ENCODE measurements at regions not wholly inside any gene's neighbourhood (a gene's known extent, or its start where the extent isn't known, plus 50 kb on each side); places are given as distances from the start of the nearest gene placed in this dataset.

DNA sequence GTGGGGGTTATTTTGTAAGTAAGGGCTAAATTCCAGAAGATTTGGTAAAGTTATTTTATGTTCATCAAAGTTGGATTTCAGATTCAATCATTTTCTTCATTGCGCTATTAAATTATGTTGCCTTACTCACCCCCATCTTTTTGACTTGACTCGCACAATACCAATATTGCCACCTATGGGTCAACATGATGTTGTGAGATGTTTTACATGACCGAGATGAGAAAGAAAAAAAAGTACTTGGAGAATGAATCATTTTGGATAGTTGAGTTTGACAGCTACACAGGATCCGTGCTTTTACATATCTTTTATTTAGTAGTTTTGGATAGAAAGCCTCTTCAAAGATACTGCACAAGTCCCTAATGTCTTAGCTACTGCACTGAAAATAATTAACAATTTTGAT is 224.2 kb upstream of the EMCN start:
- no peak for FAIRE-seq
- no peak for DNase-seq (ENCODE audit: low spot score in 2 of 2)

DNA sequence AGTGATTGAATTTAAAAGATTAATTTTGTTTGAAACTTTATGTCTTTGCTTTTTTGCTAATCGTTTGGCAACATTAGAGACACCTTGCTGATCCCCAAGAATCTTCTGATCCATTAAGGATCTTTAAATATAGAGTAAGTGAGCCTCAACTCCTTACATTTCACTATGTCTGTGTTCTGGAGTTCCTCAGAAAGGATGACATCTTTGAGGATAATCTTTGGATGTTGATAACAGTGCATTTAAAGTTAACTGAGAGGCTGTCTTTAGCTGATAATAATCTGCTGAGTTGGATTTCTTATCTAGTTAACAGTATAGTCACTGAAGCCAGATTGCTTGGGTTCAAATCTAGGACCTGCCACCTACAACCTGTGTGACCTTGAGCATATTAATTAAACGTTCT is 221.6 kb upstream of the EMCN start:
- no peak for DNase-seq (ENCODE audit: low spot score in 2 of 2)
- FAIRE-seq, result no peak

DNA sequence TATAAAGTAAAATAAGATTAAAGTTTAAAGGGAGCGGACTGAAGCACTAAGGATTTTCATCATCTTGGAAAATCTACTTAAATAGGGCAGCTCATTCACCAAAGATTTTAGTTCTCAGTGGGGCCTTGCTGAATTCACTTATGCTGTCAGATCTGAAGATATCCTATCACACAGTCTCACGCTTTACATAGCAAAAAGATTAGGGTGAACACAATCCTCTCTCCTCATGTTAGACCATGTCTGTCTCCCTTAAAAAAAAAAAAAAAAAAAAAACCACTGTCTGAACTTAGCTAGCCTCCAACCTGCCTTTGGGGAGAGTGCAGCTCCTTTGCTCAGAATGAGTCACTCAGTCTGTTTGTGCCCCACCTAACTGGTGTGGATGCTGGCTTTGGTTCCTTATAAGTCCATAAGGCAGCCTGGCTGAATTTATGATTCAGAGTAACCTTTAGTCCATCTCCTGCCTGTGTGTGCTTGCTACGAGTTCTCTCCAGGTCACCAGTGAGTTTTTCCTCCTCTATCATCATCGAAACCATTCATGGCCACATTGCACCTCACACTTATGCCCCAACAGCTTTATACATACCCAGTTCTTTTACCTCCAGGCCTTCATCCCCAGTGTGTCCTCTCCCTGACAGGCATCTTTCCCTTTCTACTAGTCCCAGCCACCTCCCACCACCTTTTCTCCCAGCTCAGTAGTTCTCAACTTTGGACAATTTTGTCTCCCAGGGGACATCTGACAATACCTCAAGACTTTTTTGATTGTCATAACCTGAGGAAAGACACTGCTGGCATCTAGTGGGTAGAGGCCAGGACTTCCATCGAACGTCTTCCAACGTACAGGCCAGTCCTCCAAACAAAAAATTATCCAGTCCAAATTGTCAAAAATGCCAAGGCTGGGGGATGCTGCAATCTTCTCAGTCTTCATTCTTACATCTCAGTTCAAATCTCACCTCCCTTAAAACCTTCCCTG is 220.7 kb upstream of the EMCN start:
- FAIRE-seq (no peak), DNase-seq (ENCODE audit: low spot score in 2 of 2) (no peak)

DNA sequence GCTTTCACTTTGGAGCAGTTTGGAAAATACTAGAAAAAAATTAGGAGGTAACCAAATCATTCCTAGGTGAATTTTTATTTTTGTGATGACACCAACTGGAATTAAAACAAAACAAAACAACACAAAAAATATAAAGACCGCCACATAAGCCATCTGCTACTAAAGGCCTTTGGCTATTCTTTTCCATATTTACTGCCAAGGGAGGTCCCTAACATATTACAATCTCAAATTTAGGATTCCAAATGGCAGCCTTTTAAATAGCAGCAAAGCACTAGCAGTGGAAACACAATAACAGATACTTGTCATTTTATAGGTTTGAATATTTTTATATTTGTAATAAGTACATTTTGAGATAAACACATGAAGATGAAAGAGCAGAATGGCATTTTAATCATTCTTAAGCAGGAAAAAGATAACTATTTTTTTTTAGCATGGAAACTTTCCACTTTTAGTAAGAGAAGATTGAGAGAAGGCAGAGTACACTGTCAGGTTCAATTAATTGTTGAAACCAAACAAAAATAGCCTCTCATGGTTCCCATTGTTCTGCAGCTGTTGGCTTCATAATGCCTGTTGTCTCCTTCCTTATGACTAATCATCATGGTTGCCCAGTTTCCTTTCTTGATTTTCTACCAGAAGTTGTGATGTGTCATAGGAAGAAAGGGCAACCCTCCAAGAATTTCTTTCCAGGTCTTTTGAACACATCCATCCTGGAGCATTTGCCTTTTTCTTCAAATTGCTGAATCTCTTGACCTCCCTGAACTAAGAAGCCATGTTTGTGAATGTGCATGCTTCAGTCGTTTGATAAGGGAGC is 219.0 kb upstream of the EMCN start:
- no peak for FAIRE-seq

DNA sequence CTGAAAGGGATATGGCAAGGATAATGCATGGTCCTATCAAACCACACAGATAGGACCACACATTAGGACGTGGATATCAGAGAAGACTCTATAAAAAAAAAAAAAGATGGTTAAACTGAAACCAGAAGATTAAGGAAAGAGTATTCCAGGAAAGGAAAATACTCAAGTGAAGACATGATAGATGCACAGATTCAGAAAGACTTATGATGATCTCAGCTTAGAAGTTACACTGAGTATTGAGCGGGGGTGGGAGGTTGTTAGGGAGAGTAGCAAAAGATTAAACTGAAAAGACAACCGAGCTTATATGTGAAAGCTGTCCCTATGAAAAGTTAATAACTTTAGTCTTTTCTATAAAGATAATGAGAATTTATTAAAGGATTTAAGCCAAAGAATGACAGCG is 211.0 kb upstream of the EMCN start:
- DNase-seq (ENCODE audit: low spot score in 2 of 2), result no peak
- no peak for FAIRE-seq

More for the DNA sequence above, 219.0 kb upstream of the EMCN start:
- DNase-seq (ENCODE audit: low spot score in 2 of 2), result peak in 1 of 2 donors; percentile 4

DNA sequence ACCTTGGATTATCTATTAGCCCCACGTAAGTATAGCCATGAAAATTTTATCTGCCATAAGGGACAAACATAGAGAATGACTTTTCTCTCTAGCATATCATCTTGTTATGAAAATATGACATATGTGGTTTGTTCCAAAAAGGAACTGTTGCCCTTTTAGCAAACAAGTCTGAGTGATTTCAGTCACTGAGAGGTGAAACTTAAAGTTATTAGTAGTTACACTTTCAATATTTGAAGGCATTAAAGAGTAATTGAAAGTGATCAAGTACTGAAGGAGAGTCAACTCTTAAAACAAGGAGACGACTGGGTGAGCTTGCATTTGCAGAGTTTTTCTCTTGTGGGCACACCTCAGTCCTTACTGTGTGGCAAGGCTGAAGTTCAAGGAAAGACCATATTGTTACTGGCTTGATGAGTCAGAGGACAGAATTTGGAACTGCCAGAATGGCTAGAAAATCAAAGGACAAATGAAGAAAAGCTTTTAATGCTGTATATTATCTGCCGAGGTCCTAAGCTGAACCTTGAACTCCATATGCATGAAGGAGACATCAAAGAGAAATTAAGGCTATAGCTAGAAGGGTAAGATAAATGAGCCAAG is 205.1 kb upstream of the EMCN start:
- DNase-seq (ENCODE audit: low spot score in 2 of 2) (no peak), FAIRE-seq (no peak)

DNA sequence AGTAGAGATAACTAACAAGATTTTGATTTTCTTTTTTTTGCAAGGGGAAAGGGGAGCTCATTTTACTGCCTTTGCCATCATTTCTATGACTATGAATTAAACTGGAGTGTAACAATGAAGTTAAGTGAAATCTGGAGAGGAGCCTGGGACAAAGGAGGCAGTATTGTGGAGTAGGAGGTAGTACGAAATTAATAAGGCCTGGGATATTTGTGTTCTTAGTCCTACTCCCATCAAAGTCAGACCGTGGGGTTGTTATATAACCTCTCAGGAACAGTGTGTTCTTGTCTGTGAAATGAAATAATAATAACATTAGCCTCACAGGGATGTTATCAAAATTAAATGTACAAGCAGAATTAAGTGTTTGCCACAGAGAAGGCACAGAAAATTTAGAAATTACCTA is 204.3 kb upstream of the EMCN start:
- DNase-seq (ENCODE audit: low spot score in 2 of 2) (no peak), FAIRE-seq (no peak)

DNA sequence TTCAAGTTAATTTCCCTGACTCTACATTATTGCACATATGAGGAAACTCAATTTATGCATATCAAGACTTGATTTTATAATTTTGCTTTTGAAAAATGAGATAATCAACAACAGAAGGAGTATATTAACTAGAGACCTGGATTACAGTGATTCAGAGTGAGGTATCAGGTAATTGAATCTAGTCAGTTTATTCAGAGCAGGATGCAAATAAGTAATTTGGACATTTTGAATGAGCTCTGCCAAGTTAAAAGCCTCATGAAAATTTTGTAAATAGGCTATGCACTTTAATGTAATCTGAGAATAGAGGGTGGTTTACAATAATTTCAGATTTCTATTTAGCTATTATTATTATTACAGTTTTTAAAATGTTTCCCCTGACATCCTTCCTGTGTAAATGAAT is 203.7 kb upstream of the EMCN start:
- FAIRE-seq (no peak), DNase-seq (ENCODE audit: low spot score in 2 of 2) (no peak)

DNA sequence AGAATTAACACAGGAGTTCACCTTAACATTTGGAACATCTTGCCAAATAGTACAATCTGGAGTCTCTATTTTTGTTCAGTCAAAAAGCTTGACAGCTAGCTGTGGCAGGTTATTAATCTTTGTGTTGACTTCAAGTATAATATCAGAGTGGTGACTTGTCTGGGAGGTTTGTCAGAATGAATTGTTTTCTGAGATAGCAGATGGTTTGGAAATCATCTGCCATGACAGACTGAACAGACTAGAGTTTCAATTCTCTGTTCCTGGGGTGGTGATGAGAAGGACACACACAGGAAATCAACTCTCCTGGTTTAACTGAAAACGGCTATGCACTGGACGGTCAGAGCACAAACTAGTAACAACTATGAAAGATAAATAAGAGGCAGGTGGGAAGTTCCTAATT is 203.3 kb upstream of the EMCN start:
- DNase-seq (ENCODE audit: low spot score in 2 of 2), result no peak
- FAIRE-seq, result no peak

DNA sequence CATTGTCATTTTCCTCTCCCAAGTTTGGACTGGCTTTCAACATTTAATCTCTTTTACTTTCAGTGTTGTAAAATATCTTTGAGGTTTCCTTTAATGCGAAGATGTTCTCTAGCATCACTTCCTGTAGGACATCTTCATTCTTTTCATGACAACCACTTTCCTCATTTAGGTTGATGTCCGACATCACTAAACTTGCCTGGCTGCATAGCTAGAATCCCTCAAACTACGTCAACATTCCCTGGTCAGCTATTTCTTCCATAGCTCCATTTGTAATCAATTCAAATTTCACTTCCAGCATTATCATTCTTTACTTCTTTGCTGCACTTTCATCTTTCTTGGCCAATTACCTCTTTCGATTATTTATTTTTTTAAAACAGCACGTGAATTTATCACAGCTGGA is 198.6 kb upstream of the EMCN start:
- no peak for FAIRE-seq

DNA sequence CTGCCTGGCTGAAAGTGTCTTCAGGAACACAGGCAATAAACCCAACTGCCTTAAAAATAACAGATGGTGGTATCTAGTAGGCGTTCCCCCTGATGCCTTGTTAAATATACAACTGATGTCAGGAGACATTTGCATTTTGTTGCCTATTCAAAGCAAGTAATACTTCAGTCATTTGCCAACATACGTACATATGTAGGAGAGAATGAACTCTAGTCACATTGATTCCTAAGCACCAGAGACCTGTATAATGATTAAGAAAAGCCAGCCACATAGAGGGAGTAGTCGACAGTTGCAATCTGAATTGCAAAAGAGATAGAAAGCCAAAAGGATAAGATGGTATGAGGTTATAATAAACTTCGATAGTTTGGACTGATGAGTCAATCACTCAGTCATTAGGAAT is 191.0 kb upstream of the EMCN start:
- no peak for FAIRE-seq
- no peak for DNase-seq (ENCODE audit: low spot score in 2 of 2)

More for the DNA sequence above, 198.6 kb upstream of the EMCN start:
- no peak for DNase-seq (ENCODE audit: low spot score in 2 of 2)

DNA sequence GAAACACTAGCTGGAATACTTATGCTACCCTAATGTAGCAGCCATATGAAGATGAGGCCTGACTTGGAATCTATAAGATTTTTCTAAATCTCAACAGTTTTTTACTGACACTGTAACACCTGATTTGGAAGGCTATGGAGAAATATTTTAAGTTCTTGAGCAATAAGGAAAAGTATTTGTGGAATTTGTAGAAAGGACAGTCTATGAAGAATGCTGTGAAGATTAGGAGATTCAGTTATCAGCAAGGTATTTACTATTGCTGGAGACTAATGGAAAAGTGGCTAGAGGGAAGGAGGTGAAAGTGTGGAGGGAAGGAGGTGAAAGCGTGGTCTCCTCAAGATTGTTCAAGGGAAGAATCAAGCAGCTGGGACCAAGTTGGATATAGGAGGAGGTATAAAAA is 190.0 kb upstream of the EMCN start:
- DNase-seq (ENCODE audit: low spot score in 2 of 2) (no peak), FAIRE-seq (no peak)

DNA sequence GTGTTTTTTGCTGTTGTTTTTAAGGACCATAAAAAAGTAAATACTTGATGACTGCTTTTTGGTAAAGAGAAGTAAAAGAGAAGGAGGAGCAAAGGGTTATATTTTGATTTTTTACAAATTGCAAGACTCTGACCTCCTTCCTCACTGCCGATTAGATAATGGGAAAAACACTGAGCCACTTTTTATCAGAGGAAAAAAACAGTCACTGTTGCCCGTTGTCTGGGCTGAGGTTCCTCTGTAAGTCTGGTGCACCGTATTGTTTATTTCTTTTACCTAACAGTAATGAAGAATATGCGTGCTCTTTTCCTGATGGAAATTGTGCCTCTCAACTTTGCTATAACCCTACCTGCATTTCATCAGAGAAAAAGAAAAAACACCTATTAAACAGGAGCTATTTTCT is 178.7 kb upstream of the EMCN start:
- DNase-seq (ENCODE audit: low spot score in 2 of 2) (no peak), FAIRE-seq (no peak)

DNA sequence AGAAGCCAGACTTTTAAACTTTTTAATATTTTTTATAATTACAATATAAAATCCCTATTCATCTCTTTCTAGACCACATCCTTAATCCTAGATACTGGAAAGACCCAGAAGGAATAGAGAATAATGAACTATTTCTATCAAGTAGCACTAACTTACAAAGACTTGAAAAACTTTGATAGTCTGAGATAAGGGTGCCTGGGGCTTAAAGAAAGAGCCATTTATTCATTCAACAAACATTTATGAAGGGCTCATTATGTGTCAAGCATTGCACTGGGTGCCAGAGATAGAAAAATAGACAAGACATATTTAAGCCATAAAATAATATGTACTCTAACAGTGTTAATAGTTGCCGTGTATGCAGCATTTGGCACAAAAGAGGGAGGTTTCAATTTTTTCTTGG is 178.0 kb upstream of the EMCN start:
- DNase-seq (ENCODE audit: low spot score in 2 of 2) (no peak), FAIRE-seq (no peak)

DNA sequence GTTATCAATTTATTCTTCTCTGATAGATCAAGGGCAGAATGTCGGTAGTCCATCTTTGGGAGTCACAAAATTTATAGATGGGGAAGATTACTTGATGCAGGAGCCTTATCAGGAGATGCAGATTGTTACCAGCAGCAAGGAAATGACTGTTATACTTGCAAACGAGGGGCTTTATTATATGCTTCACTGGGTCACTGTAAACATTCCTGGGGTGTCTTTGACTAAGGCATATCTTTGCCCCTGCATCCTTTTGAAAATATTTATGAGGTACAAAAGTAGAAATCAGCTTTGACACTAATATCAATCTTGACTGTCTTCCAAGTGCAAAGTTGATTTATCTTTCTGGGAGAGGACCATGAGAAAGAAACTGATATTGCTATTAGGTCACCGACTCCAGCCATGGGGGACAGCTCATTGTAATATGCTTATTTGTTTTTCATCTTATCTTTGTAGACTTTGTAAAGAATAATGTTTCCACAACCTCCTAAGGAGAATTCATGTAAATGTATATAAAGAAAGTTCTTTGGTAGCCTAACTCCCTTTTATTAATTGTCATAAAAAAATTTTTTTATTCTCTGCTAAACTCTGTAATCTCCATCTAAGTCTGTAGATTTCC is 177.3 kb upstream of the EMCN start:
- no peak for FAIRE-seq
- no peak for DNase-seq (ENCODE audit: low spot score in 2 of 2)

DNA sequence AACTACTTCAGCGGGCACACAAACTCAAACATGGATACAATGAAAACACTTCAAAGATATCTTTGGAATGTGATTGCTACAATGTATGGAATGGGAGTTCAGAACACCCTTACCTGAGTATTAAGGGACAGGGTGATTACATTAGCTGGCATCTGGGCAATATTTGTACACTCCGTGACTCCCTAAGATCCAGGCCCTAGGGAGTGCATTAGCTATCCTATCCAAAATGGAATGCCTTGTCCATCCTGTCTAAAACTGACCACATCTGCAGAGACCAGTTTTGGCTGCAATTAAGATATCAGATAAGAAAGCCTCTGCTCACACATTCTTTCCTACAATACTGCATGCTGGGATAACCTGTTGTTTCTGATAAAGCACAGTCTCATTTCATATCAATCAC is 176.6 kb upstream of the EMCN start:
- DNase-seq (ENCODE audit: low spot score in 2 of 2), result no peak
- FAIRE-seq, result no peak

DNA sequence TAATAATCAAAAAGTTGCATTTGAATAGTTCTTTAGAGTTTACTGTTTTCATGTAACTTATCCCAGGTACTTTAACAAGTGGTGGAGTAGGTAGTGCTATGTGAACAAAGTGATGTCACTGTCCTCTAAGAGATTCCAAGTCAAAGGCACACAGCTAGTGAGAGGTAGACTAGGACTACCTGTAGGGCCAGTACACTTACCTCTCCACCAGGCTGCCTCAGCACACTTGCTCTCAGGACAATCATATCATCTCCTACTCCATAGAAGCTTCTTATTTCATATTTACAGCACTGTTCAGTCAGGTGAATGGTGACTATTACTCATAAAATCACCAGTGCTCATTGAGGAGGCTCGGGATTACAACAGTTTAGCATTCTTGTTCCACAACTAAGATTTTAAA is 173.0 kb upstream of the EMCN start:
- no peak for DNase-seq (ENCODE audit: low spot score in 2 of 2)
- no peak for FAIRE-seq

DNA sequence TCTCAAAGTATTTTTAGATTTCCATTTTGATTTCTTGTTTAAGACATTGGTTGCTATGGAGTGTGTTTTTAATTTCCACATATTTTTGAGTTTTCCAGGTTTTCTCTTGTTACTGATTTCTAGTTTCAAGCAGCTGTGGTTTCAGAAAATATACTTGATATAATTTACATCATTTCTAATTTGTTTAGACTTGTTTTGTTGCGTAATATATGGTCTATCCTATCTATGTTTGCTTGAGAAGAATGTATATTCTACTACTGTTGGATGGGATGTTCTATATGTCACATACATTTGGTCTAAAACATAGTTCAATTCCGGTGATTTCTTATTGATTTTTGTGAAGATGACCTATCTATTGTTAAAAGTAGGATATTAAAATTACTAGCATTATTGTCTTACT is 170.5 kb upstream of the EMCN start:
- no peak for FAIRE-seq
- no peak for DNase-seq (ENCODE audit: low spot score in 2 of 2)

DNA sequence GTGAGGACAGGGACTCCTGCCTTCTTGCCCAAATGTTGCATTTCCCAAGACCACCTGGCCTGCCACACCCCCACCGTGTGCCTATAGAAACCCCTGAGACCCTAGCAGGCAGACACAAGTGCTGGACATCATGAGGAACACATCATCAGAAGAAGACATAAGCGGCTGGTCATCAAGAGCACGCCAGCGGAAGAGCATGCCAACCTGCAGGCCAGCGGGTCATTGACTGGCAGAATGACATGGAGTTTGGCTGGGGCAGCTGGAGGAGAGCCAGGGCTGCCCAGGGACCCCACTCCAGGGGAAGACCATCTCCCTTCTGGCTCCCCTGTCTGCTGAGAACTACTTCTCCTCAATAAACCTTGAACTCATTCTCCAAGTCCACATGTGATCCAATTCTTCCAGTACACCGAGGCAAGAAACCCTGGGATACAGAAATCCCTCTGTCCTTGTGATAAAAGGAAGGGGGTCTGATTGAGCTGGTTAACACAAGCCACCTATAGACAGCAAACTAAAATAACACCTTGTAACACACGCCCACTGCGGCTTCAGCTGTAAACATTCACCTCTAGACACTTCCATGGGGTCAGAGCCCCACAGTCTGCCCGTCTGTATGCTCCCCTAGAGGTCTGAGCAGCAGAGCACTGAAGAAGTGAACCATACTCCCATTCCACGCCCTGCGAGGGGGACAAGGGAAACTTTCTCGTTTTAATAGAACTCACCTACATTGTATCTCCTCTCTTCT is 164.8 kb upstream of the EMCN start:
- DNase-seq (ENCODE audit: low spot score in 2 of 2), result no peak
- no peak for FAIRE-seq

DNA sequence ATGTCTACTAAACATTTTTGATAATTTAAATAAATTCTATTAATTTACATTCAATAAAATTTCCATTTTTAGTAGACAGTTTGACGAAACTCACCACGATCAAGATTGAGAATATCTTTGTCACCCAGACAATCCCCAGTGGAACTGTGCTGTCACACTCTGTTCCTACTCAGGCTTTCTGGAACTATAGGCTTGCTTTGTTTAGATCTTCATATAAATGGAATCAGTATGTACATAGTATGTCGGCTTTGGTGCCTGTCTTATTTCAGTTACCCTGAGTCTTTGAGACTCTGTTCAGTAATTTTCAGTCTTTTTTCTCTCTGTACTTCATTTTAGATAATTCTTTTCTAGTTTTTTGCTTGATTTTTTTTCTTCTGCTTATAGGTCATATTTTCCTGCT is 163.5 kb upstream of the EMCN start:
- FAIRE-seq, result no peak
- DNase-seq (ENCODE audit: low spot score in 2 of 2), result no peak
